Endothelial cell of umbilical vein (primary cell): ENCODE measurements at regions not wholly inside any gene's neighbourhood (a gene's known extent, or its start where the extent isn't known, plus 50 kb on each side); places are given as distances from the start of the nearest gene placed in this dataset.

Experiments used
- CTCF ChIP-seq, 2 donors: IDR thresholded peaks; 1 replicate in 1 of 2; 2 replicates in 1 of 2; pipeline ENCODE4 v1.5.1; 2011; ENCODE audit warnings: low read length in 2 of 2, mild to moderate bottlenecking in 2 of 2, moderate library complexity in 2 of 2, control low read depth in 1 of 2, inconsistent platforms in 1 of 2, low read depth in 1 of 2; ENCODE audit not compliant: insufficient read depth in 1 of 2; ENCODE audit errors: extremely low read depth in 1 of 2
- EZH2 ChIP-seq: IDR thresholded peaks from 2 replicates; pipeline ENCODE4 v1.6.1; 2012; ENCODE audit warnings: borderline replicate concordance, low read depth, mild to moderate bottlenecking, moderate library complexity, low read length, inconsistent platforms; ENCODE audit not compliant: severe bottlenecking
- JUN ChIP-seq: IDR thresholded peaks from 2 replicates; pipeline ENCODE4 v1.6.1; 2011; ENCODE audit warnings: borderline replicate concordance, low read depth; ENCODE audit not compliant: insufficient read length, insufficient read depth

DNA sequence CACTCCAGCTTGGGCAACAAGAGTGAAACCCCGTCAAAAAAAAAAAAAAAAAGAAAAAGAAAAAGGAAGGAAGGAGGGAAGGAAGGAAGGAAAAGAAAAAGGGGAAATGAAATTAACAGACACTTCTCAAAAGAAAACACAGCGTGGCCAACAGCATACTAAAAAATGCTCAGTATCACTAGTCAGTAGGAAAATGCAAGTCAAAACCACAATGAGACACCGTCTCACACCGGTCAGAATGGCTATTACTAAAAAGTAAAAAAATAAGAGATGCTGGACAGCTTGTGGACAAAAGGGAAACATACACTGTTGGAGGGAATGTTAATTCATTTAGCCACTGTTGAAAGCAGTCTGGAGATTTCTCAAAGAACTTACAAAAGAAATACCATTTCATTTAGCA is 369.5 kb upstream of the BRINP3 start:
- no peak for TF ChIP-seq CTCF (IDR thresholded peaks at IDR 0.05; ENCODE audit: extremely low read depth in 1 of 2, insufficient read depth in 1 of 2, low read depth in 1 of 2, low read length in 2 of 2)
- no peak for TF ChIP-seq EZH2
- no peak for TF ChIP-seq JUN
